ENCODE measurements at regions not wholly inside any gene's neighbourhood (a gene's known extent, or its start where the extent isn't known, plus 50 kb on each side); places are given as distances from the start of the nearest gene placed in this dataset.

DNA sequence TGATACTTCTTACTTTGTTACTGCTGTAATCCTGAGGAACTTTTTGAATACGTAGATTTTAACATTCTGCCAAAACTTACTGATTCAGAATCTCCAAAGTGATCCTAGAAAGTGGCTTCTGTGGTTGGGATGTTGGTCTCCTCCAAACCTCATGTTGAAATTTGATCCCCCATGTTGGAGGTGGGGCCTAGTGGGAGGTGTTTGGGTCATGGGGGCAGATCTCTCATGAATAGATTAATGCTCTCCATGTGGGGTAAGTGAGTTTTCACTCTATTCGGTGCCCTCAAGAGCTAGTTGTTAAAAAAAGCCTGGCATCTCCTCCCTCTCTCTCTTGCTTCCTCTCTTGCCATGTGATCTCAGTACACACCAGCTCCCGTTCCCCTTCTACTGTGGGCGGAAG is 329.9 kb downstream of the HRH4 start:
- no peak for DNase-seq
- TF ChIP-seq, protein P1, sequence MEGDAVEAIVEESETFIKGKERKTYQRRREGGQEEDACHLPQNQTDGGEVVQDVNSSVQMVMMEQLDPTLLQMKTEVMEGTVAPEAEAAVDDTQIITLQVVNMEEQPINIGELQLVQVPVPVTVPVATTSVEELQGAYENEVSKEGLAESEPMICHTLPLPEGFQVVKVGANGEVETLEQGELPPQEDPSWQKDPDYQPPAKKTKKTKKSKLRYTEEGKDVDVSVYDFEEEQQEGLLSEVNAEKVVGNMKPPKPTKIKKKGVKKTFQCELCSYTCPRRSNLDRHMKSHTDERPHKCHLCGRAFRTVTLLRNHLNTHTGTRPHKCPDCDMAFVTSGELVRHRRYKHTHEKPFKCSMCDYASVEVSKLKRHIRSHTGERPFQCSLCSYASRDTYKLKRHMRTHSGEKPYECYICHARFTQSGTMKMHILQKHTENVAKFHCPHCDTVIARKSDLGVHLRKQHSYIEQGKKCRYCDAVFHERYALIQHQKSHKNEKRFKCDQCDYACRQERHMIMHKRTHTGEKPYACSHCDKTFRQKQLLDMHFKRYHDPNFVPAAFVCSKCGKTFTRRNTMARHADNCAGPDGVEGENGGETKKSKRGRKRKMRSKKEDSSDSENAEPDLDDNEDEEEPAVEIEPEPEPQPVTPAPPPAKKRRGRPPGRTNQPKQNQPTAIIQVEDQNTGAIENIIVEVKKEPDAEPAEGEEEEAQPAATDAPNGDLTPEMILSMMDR (IDR thresholded peaks at IDR 0.05; ENCODE audit: control extremely low read depth, extremely low read depth): no peak
- Histone ChIP-seq H3K4me3 (no peak overlapping the region), H3K9ac (ENCODE audit: insufficient read depth in 1 of 2, low read length in 2 of 2) (no peak overlapping the region), H3K4me1 (ENCODE audit: control insufficient read depth in 5 of 5, insufficient read depth in 5 of 5, low read length in 5 of 5) (no peaks in the 10 kb centered on the region), H3K9me3 (ENCODE audit: control insufficient read depth in 4 of 4, insufficient read depth in 3 of 4, low read length in 3 of 4) (peaks cover 0 to 3% (median 0%) of the 10 kb centered on the region in 4 donors), H3K27ac (ENCODE audit: low read depth in 1 of 2, low read length in 1 of 2) (no peak overlapping the region), H3K36me3 (ENCODE audit: control insufficient read depth in 4 of 4, insufficient read depth in 4 of 4, low read length in 4 of 4) (no peaks in the 10 kb centered on the region), H3K27me3 (ENCODE audit: control insufficient read depth in 3 of 3, insufficient read depth in 3 of 3, low read length in 2 of 3) (no peaks in the 10 kb centered on the region)
- WGBS, 2 donors: 77 to 83% methylated on average over 4 of the region's 4 CpGs
- ATAC-seq (ENCODE audit: insufficient read depth, low FRiP score): no peak

DNA sequence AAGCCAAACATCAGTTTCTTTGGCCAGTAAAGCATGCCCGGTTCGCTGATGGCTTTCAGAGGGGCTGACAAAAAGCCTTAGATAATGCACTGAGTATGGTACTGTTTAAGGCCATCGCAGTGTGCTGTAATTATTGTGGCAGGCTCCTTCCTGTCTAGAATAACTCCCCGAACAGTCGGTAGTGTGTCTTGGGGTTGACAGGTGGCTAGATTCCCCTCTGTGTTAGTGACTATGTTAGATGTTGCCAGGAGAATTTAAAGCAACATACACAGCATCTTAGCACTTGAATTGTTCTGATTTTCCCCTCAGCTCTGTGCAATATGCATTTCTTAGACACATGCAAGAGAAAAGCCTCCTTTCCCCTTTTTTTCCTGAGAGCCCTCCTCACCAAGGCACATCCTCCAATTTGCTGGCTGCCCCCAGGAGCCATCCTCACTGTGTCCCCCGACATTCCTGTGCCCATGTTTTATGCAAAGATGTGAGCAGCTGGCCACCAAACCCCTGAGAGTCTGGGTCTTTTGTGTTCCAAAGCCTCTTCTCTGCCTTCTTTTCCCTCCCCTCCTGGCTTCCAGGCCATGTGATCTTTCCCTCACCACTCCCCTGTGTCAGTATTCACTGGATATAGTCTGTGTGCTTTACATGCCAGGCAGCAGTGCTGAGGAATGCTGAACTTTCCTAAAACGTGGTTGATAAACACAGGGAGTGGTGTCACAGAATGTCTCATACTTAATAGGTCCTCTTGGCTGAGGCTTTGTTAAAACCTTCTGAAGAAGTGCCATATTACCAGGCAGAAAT is 331.5 kb downstream of the HRH4 start:
- DNase-seq (peak; percentile 19 to 40 (median 33)), ATAC-seq (ENCODE audit: insufficient read depth, low FRiP score) (no peak)
- TF ChIP-seq, protein P1 (IDR thresholded peaks at IDR 0.05; ENCODE audit: control extremely low read depth, extremely low read depth): no peak
- Histone ChIP-seq H3K4me1 (ENCODE audit: control insufficient read depth in 5 of 5, insufficient read depth in 5 of 5, low read length in 5 of 5) (no peaks in the 10 kb centered on the region), H3K27me3 (ENCODE audit: control insufficient read depth in 3 of 3, insufficient read depth in 3 of 3, low read length in 2 of 3) (no peaks in the 10 kb centered on the region), H3K36me3 (ENCODE audit: control insufficient read depth in 4 of 4, insufficient read depth in 4 of 4, low read length in 4 of 4) (no peaks in the 10 kb centered on the region), H3K9ac (ENCODE audit: insufficient read depth in 1 of 2, low read length in 2 of 2) (no peak overlapping the region), H3K4me3 (no peak overlapping the region), H3K27ac (ENCODE audit: low read depth in 1 of 2, low read length in 1 of 2) (no peak overlapping the region), H3K9me3 (ENCODE audit: control insufficient read depth in 4 of 4, insufficient read depth in 3 of 4, low read length in 3 of 4) (peaks cover 0 to 2% (median 0%) of the 10 kb centered on the region in 4 donors)
- 47 to 51% methylated on average over 7 of the region's 7 CpGs for WGBS, 2 donors

DNA sequence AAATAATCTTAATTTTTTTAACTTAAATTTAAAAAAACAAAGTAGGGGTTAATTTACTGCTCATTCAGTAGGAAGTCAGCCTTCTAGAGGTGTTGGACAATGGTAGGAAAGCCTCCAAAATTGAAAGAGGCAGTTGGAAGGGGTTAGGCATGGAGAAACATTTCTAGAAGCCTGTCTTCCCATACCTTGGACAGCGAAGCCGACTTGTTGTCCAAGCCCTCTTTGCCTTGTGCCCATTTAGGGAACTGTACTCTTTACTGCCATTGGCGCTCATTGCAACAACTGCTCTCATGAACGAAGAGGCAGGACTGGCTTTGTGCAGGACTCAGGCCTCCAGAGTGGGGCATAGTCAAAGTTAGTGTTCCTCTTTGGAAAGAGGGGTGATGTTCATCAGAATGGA is 333.3 kb downstream of the HRH4 start:
- H3K4me3 ChIP-seq: no peak overlapping the region
- H3K9ac ChIP-seq (ENCODE audit: insufficient read depth in 1 of 2, low read length in 2 of 2): no peak overlapping the region
- TF ChIP-seq, protein P1 (IDR thresholded peaks at IDR 0.05; ENCODE audit: control extremely low read depth, extremely low read depth): no peak
- no peak for DNase-seq
- no peaks in the 10 kb centered on the region for H3K36me3 ChIP-seq (ENCODE audit: control insufficient read depth in 4 of 4, insufficient read depth in 4 of 4, low read length in 4 of 4)
- 93% methylated on average over 4 of the region's 4 CpGs for WGBS, 2 donors
- H3K27ac ChIP-seq (ENCODE audit: low read depth in 1 of 2, low read length in 1 of 2): no peak overlapping the region
- H3K4me1 ChIP-seq (ENCODE audit: control insufficient read depth in 5 of 5, insufficient read depth in 5 of 5, low read length in 5 of 5): no peaks in the 10 kb centered on the region
- no peak for ATAC-seq (ENCODE audit: insufficient read depth, low FRiP score)
- peaks cover 0 to 2% (median 0%) of the 10 kb centered on the region in 4 donors for H3K9me3 ChIP-seq (ENCODE audit: control insufficient read depth in 4 of 4, insufficient read depth in 3 of 4, low read length in 3 of 4)
- H3K27me3 ChIP-seq (ENCODE audit: control insufficient read depth in 3 of 3, insufficient read depth in 3 of 3, low read length in 2 of 3): no peaks in the 10 kb centered on the region
